ENCODE measurements at regions not wholly inside any gene's neighbourhood (a gene's known extent, or its start where the extent isn't known, plus 50 kb on each side); places are given as distances from the start of the nearest gene placed in this dataset.

GRCh38 chr21:17387030-17387617, 125.7 kb upstream of the CXADR start:
- H3K4me1 ChIP-seq (ENCODE audit: control insufficient read depth in 1 of 2, extremely low read depth in 1 of 2, insufficient read depth in 2 of 2, low read length in 2 of 2) = no peaks in the 10 kb centered on the region
- peaks cover 0 to 12% of the 10 kb centered on the region in 2 donors for H3K27me3 Mint-ChIP-seq
- H3K27me3 ChIP-seq (replicated peaks in 1 of 2; ENCODE audit: control insufficient read depth in 2 of 2, extremely low read depth in 1 of 2, insufficient read depth in 2 of 2, low read length in 1 of 2) = no peaks in the 10 kb centered on the region
- H3K9me3 ChIP-seq = no peaks in the 10 kb centered on the region
- no peaks in the 10 kb centered on the region for H3K4me1 Mint-ChIP-seq
- DNase-seq (peak in 26 of 35 experiments; percentile 1 to 72 (median 18)), ATAC-seq (replicated peaks in 1 of 4) (peak in 3 of 4 experiments; percentile 43 to 58 (median 51))
- no peak overlapping the region for H3K4me3 Mint-ChIP-seq
- H3K36me3 ChIP-seq (ENCODE audit: control insufficient read depth in 2 of 2, extremely low read depth in 1 of 2, insufficient read depth in 1 of 2, low read length in 1 of 2) = no peaks in the 10 kb centered on the region
- no peak overlapping the region for H3K27ac ChIP-seq (ENCODE audit: low read length)
- WGBS (ENCODE audit: insufficient coverage) = no CpG with 5 or more reads among the region's 7 CpGs
- CTCF ChIA-PET = interaction anchor here (0.6 to 5.7 kb wide), 15 partner anchors 8 to 579 kb away, joined by 3 to 79 read pairs (median 3); partner anchors contain the start of gene CXADR (in 1 of the 2)
- no peak overlapping the region for H3K27ac Mint-ChIP-seq
- no peaks in the 10 kb centered on the region for H3K36me3 Mint-ChIP-seq
- H3K9me3 Mint-ChIP-seq = peaks cover 0 to 2% (median 0%) of the 10 kb centered on the region in 3 donors
- POLR2A ChIA-PET = interaction anchor here in 1 of 2 donors (0.7 to 0.9 kb wide), 2 partner anchors 214 to 1631 kb away, joined by 3 to 4 read pairs; no protein-coding TSS in a partner anchor
- H3K4me3 ChIP-seq (ENCODE audit: control insufficient read depth in 1 of 2, extremely low read depth in 1 of 2, low read length in 1 of 2) = no peak overlapping the region

GRCh38 chr21:17388226-17388625, 124.6 kb upstream of the CXADR start:
- no peak for DNase-seq
- WGBS (ENCODE audit: insufficient coverage) = 0% methylated on average over 1 of the region's 4 CpGs
- Histone ChIP-seq H3K36me3 (ENCODE audit: control insufficient read depth in 2 of 2, extremely low read depth in 1 of 2, insufficient read depth in 1 of 2, low read length in 1 of 2) (no peaks in the 10 kb centered on the region), H3K27ac (ENCODE audit: low read length) (no peak overlapping the region), H3K9me3 (no peaks in the 10 kb centered on the region), H3K4me3 (ENCODE audit: control insufficient read depth in 1 of 2, extremely low read depth in 1 of 2, low read length in 1 of 2) (no peak overlapping the region), H3K4me1 (ENCODE audit: control insufficient read depth in 1 of 2, extremely low read depth in 1 of 2, insufficient read depth in 2 of 2, low read length in 2 of 2) (no peaks in the 10 kb centered on the region), H3K27me3 (replicated peaks in 1 of 2; ENCODE audit: control insufficient read depth in 2 of 2, extremely low read depth in 1 of 2, insufficient read depth in 2 of 2, low read length in 1 of 2) (no peaks in the 10 kb centered on the region)
- Mint-ChIP-seq H3K9me3 (no peaks in the 10 kb centered on the region), H3K4me1 (no peaks in the 10 kb centered on the region), H3K36me3 (no peaks in the 10 kb centered on the region), H3K4me3 (no peak overlapping the region), H3K27ac (no peak overlapping the region), H3K27me3 (peaks cover 0 to 12% of the 10 kb centered on the region in 2 donors)
- CTCF ChIA-PET = interaction anchor here (0.6 to 5.7 kb wide), 5 partner anchors 13 to 197 kb away, joined by 3 to 79 read pairs (median 5); no protein-coding TSS in a partner anchor
- no peak for ATAC-seq (replicated peaks in 1 of 4)
- POLR2A ChIA-PET = no interaction called here

GRCh38 chr21:17389311-17389710, 123.5 kb upstream of the CXADR start:
- Mint-ChIP-seq H3K9me3 (no peaks in the 10 kb centered on the region), H3K27ac (no peak overlapping the region), H3K4me1 (no peaks in the 10 kb centered on the region), H3K4me3 (no peak overlapping the region), H3K27me3 (peaks cover 0 to 12% of the 10 kb centered on the region in 2 donors), H3K36me3 (no peaks in the 10 kb centered on the region)
- no peak for ATAC-seq (replicated peaks in 1 of 4)
- Histone ChIP-seq H3K4me1 (ENCODE audit: control insufficient read depth in 1 of 2, extremely low read depth in 1 of 2, insufficient read depth in 2 of 2, low read length in 2 of 2) (no peaks in the 10 kb centered on the region), H3K9me3 (no peaks in the 10 kb centered on the region), H3K27me3 (replicated peaks in 1 of 2; ENCODE audit: control insufficient read depth in 2 of 2, extremely low read depth in 1 of 2, insufficient read depth in 2 of 2, low read length in 1 of 2) (no peaks in the 10 kb centered on the region), H3K4me3 (ENCODE audit: control insufficient read depth in 1 of 2, extremely low read depth in 1 of 2, low read length in 1 of 2) (no peak overlapping the region), H3K36me3 (ENCODE audit: control insufficient read depth in 2 of 2, extremely low read depth in 1 of 2, insufficient read depth in 1 of 2, low read length in 1 of 2) (no peaks in the 10 kb centered on the region), H3K27ac (ENCODE audit: low read length) (no peak overlapping the region)
- CTCF ChIA-PET = interaction anchor here (0.8 to 5.7 kb wide), 4 partner anchors 11 to 196 kb away, joined by 3 to 79 read pairs (median 20); no protein-coding TSS in a partner anchor
- no peak for DNase-seq
- POLR2A ChIA-PET = no interaction called here
- no CpG with 5 or more reads among the region's 1 CpG for WGBS (ENCODE audit: insufficient coverage)

- Mint-ChIP-seq H3K27me3 (peaks cover 0 to 7% of the 10 kb centered on the region in 2 donors), H3K36me3 (no peaks in the 10 kb centered on the region), H3K27ac (no peak overlapping the region), H3K9me3 (no peaks in the 10 kb centered on the region), H3K4me3 (no peak overlapping the region), H3K4me1 (no peaks in the 10 kb centered on the region)
- Histone ChIP-seq H3K4me1 (ENCODE audit: control insufficient read depth in 1 of 2, extremely low read depth in 1 of 2, insufficient read depth in 2 of 2, low read length in 2 of 2) (no peaks in the 10 kb centered on the region), H3K27me3 (replicated peaks in 1 of 2; ENCODE audit: control insufficient read depth in 2 of 2, extremely low read depth in 1 of 2, insufficient read depth in 2 of 2, low read length in 1 of 2) (no peaks in the 10 kb centered on the region), H3K27ac (ENCODE audit: low read length) (no peak overlapping the region), H3K36me3 (ENCODE audit: control insufficient read depth in 2 of 2, extremely low read depth in 1 of 2, insufficient read depth in 1 of 2, low read length in 1 of 2) (no peaks in the 10 kb centered on the region), H3K9me3 (no peaks in the 10 kb centered on the region), H3K4me3 (ENCODE audit: control insufficient read depth in 1 of 2, extremely low read depth in 1 of 2, low read length in 1 of 2) (no peak overlapping the region)
- ChIA-PET CTCF (interaction anchor here in 1 of 2 donors (0.6 to 5.7 kb wide), 2 partner anchors 24 to 195 kb away, joined by 3 to 38 read pairs; no protein-coding TSS in a partner anchor), POLR2A (no interaction called here)
- DNase-seq (no peak), ATAC-seq (replicated peaks in 1 of 4) (no peak)
- WGBS (ENCODE audit: insufficient coverage) = no CpG with 5 or more reads among the region's 2 CpGs
Observed at GRCh38 chr21:17390569-17390968, 122.3 kb upstream of the CXADR start.

- Histone ChIP-seq H3K9me3 (no peaks in the 10 kb centered on the region), H3K4me3 (ENCODE audit: control insufficient read depth in 1 of 2, extremely low read depth in 1 of 2, low read length in 1 of 2) (no peak overlapping the region), H3K27ac (ENCODE audit: low read length) (no peak overlapping the region), H3K4me1 (ENCODE audit: control insufficient read depth in 1 of 2, extremely low read depth in 1 of 2, insufficient read depth in 2 of 2, low read length in 2 of 2) (no peaks in the 10 kb centered on the region), H3K36me3 (ENCODE audit: control insufficient read depth in 2 of 2, extremely low read depth in 1 of 2, insufficient read depth in 1 of 2, low read length in 1 of 2) (no peaks in the 10 kb centered on the region), H3K27me3 (replicated peaks in 1 of 2; ENCODE audit: control insufficient read depth in 2 of 2, extremely low read depth in 1 of 2, insufficient read depth in 2 of 2, low read length in 1 of 2) (no peaks in the 10 kb centered on the region)
- WGBS (ENCODE audit: insufficient coverage) = 67% methylated on average over 1 of the region's 3 CpGs
- no peaks in the 10 kb centered on the region for H3K4me1 Mint-ChIP-seq
- H3K27me3 Mint-ChIP-seq = peaks cover 0 to 7% of the 10 kb centered on the region in 2 donors
- ATAC-seq (replicated peaks in 1 of 4) = no peak
- H3K27ac Mint-ChIP-seq = no peak overlapping the region
- POLR2A ChIA-PET = no interaction called here
- no peaks in the 10 kb centered on the region for H3K36me3 Mint-ChIP-seq
- DNase-seq = no peak
- CTCF ChIA-PET = no interaction called here
- H3K4me3 Mint-ChIP-seq = no peak overlapping the region
- no peaks in the 10 kb centered on the region for H3K9me3 Mint-ChIP-seq
Observed at GRCh38 chr21:17391811-17392340, 121.0 kb upstream of the CXADR start.

GRCh38 chr21:17393413-17393812, 119.4 kb upstream of the CXADR start:
- H3K27ac ChIP-seq (ENCODE audit: low read length) = no peak overlapping the region
- H3K36me3 ChIP-seq (ENCODE audit: control insufficient read depth in 2 of 2, extremely low read depth in 1 of 2, insufficient read depth in 1 of 2, low read length in 1 of 2) = no peaks in the 10 kb centered on the region
- no peaks in the 10 kb centered on the region for H3K27me3 ChIP-seq (replicated peaks in 1 of 2; ENCODE audit: control insufficient read depth in 2 of 2, extremely low read depth in 1 of 2, insufficient read depth in 2 of 2, low read length in 1 of 2)
- ATAC-seq (replicated peaks in 1 of 4) (no peak), DNase-seq (no peak)
- no peak overlapping the region for H3K4me3 Mint-ChIP-seq
- H3K4me1 Mint-ChIP-seq = no peaks in the 10 kb centered on the region
- H3K27ac Mint-ChIP-seq = no peak overlapping the region
- no peaks in the 10 kb centered on the region for H3K36me3 Mint-ChIP-seq
- POLR2A ChIA-PET = no interaction called here
- CTCF ChIA-PET = interaction anchor here in 1 of 2 donors (0.6 to 1.4 kb wide), 2 partner anchors 192 to 205 kb away, joined by 3 read pairs; no protein-coding TSS in a partner anchor
- H3K4me3 ChIP-seq (ENCODE audit: control insufficient read depth in 1 of 2, extremely low read depth in 1 of 2, low read length in 1 of 2) = no peak overlapping the region
- no CpG with 5 or more reads among the region's 4 CpGs for WGBS (ENCODE audit: insufficient coverage)
- no peaks in the 10 kb centered on the region for H3K9me3 Mint-ChIP-seq
- peaks cover 0 to 7% of the 10 kb centered on the region in 2 donors for H3K27me3 Mint-ChIP-seq
- no peaks in the 10 kb centered on the region for H3K4me1 ChIP-seq (ENCODE audit: control insufficient read depth in 1 of 2, extremely low read depth in 1 of 2, insufficient read depth in 2 of 2, low read length in 2 of 2)
- no peaks in the 10 kb centered on the region for H3K9me3 ChIP-seq

Measured in T-cell (primary cell).